ENCODE measurements at regions not wholly inside any gene's neighbourhood (a gene's known extent, or its start where the extent isn't known, plus 50 kb on each side); places are given as distances from the start of the nearest gene placed in this dataset.
"Not testable (repeated sequence)": the region's sequence is repeated elsewhere in the genome, so short reads cannot be mapped to it uniquely, and the experiment has no call there.

GRCh38 chr13:50464349-50465251 is 378.9 kb downstream of the DLEU7 start:
- 90% methylated on average over 10 of the region's 10 CpGs for WGBS (ENCODE audit: insufficient coverage, low coverage, low lambda C conversion rate, missing lambda C conversion rate)
- ATAC-seq (no peak), DNase-seq (no peak)
- Histone ChIP-seq H3K27ac (no peak overlapping the region), H3K4me3 (no peak overlapping the region), H3K9me3 (no peaks in the 10 kb centered on the region), H3K4me1 (no peaks in the 10 kb centered on the region), H3K27me3 (no peaks in the 10 kb centered on the region), H3K36me3 (no peaks in the 10 kb centered on the region)
- no peak for TF ChIP-seq POLR2A (IDR thresholded peaks at IDR 0.05)
- no peak for TF ChIP-seq CTCF (IDR thresholded peaks at IDR 0.05)
- intact Hi-C loops (cut with DNase I), result no loop called here

GRCh38 chr13:50466456-50466855 is 377.0 kb downstream of the DLEU7 start:
- intact Hi-C loops (cut with DNase I), result no loop called here
- no peak overlapping the region for H3K27ac ChIP-seq
- H3K27me3 ChIP-seq, result no peaks in the 10 kb centered on the region
- no peaks in the 10 kb centered on the region for H3K36me3 ChIP-seq
- no peak for DNase-seq
- TF ChIP-seq CTCF (IDR thresholded peaks at IDR 0.05) (no peak), POLR2A (IDR thresholded peaks at IDR 0.05) (no peak)
- H3K9me3 ChIP-seq, result no peaks in the 10 kb centered on the region
- WGBS (ENCODE audit: insufficient coverage, low coverage, low lambda C conversion rate, missing lambda C conversion rate), result 90% methylated on average over 2 of the region's 6 CpGs
- H3K4me1 ChIP-seq, result no peaks in the 10 kb centered on the region
- no peak for ATAC-seq
- H3K4me3 ChIP-seq, result no peak overlapping the region

- H3K36me3 ChIP-seq, result no peaks in the 10 kb centered on the region
- 67% methylated on average over 11 of the region's 11 CpGs for WGBS (ENCODE audit: insufficient coverage, low coverage, low lambda C conversion rate, missing lambda C conversion rate)
- no peaks in the 10 kb centered on the region for H3K4me1 ChIP-seq
- DNase-seq (no peak), ATAC-seq (no peak)
- intact Hi-C loops (cut with DNase I), result no loop called here
- TF ChIP-seq CTCF (IDR thresholded peaks at IDR 0.05) (no peak), POLR2A (IDR thresholded peaks at IDR 0.05) (no peak)
- no peak overlapping the region for H3K27ac ChIP-seq
- H3K27me3 ChIP-seq, result no peaks in the 10 kb centered on the region
- H3K9me3 ChIP-seq, result no peaks in the 10 kb centered on the region
- no peak overlapping the region for H3K4me3 ChIP-seq
These were observed 376.1 kb downstream of the DLEU7 start for GRCh38 chr13:50467156-50468110.

GRCh38 chr13:50468849-50469669 is 374.4 kb downstream of the DLEU7 start:
- Histone ChIP-seq H3K27ac (no peak overlapping the region), H3K4me1 (no peaks in the 10 kb centered on the region), H3K36me3 (no peaks in the 10 kb centered on the region), H3K9me3 (no peaks in the 10 kb centered on the region), H3K27me3 (no peaks in the 10 kb centered on the region), H3K4me3 (no peak overlapping the region)
- intact Hi-C loops (cut with DNase I), result no loop called here
- ATAC-seq, result no peak
- DNase-seq, result no peak
- TF ChIP-seq POLR2A (IDR thresholded peaks at IDR 0.05) (no peak), CTCF (IDR thresholded peaks at IDR 0.05) (no peak)
- WGBS (ENCODE audit: insufficient coverage, low coverage, low lambda C conversion rate, missing lambda C conversion rate), result 70% methylated on average over 13 of the region's 13 CpGs

GRCh38 chr13:50473050-50473449 is 370.4 kb downstream of the DLEU7 start:
- 100% methylated on average over 1 of the region's 3 CpGs for WGBS (ENCODE audit: insufficient coverage, low coverage, low lambda C conversion rate, missing lambda C conversion rate)
- intact Hi-C loops (cut with DNase I); ATAC-seq: not testable (repeated sequence)

More at GRCh38 chr13:50473050-50473449, 370.4 kb downstream of the DLEU7 start:
- not testable (repeated sequence) for H3K27ac ChIP-seq, H3K4me3 ChIP-seq, H3K9me3 ChIP-seq, DNase-seq, H3K4me1 ChIP-seq, H3K36me3 ChIP-seq, H3K27me3 ChIP-seq
